AG09309 (cell line): ENCODE measurements at regions not wholly inside any gene's neighbourhood (a gene's known extent, or its start where the extent isn't known, plus 50 kb on each side); places are given as distances from the start of the nearest gene placed in this dataset.
A peak's percentile ranks its signal among the peaks of the same experiment; 100 is the strongest.

Experiments used
- DNase-seq: peaks from one replicate; pipeline ENCODE4 v3.0.0-alpha.2; 2010; ENCODE audit warnings: low read depth
- H3K4me3 ChIP-seq: 2 replicates; pipeline ENCODE4 v1.5.1; 2011; ENCODE audit warnings: mild to moderate bottlenecking, low read depth, low read length, moderate library complexity; ENCODE audit not compliant: control insufficient read depth
- CTCF ChIP-seq: IDR thresholded peaks from 2 replicates; pipeline ENCODE4 v1.5.1; 2011; ENCODE audit warnings: mild to moderate bottlenecking, low read depth, low read length, inconsistent platforms; ENCODE audit not compliant: insufficient read depth, control insufficient read depth; ENCODE audit errors: missing control alignments

GRCh38 chr2:219765231-219765911 is 137.9 kb downstream of the SLC4A3 start:
- no peak overlapping the region for H3K4me3 ChIP-seq
- DNase-seq = no peak

GRCh38 chr2:219766658-219767057 is 139.2 kb downstream of the SLC4A3 start:
- TF ChIP-seq CTCF = no peak
- H3K4me3 ChIP-seq = no peak overlapping the region
- no peak for DNase-seq

More at GRCh38 chr2:219765231-219765911, 137.9 kb downstream of the SLC4A3 start:
- TF ChIP-seq CTCF = no peak

- peak; percentile 5 for DNase-seq
- no peak for TF ChIP-seq CTCF
- H3K4me3 ChIP-seq = no peak overlapping the region
Observed at GRCh38 chr2:219769090-219769910, 141.9 kb downstream of the SLC4A3 start.

GRCh38 chr2:219772103-219772635 is 144.7 kb downstream of the SLC4A3 start:
- H3K4me3 ChIP-seq = no peak overlapping the region
- DNase-seq = no peak
- TF ChIP-seq CTCF = no peak

- no peak for DNase-seq
- no peak overlapping the region for H3K4me3 ChIP-seq
- no peak for TF ChIP-seq CTCF
Observed at GRCh38 chr2:219772697-219773096, 145.3 kb downstream of the SLC4A3 start.

GRCh38 chr2:219775506-219775905 is 148.1 kb downstream of the SLC4A3 start:
- TF ChIP-seq CTCF = no peak
- DNase-seq = no peak
- no peak overlapping the region for H3K4me3 ChIP-seq
